ENCODE measurements at regions not wholly inside any gene's neighbourhood (a gene's known extent, or its start where the extent isn't known, plus 50 kb on each side); places are given as distances from the start of the nearest gene placed in this dataset.

- no peak overlapping the region for H4K8ac ChIP-seq (replicated peaks; ENCODE audit: insufficient read length, low read depth, low read length)
- peaks cover 8 to 14% of the 10 kb centered on the region in 2 experiments for H3K9me3 Mint-ChIP-seq
- no peaks in the 10 kb centered on the region for H3K79me1 ChIP-seq (ENCODE audit: insufficient read depth, low read depth, low read length, poor library complexity, severe bottlenecking)
- peaks cover 4 to 8% (median 8%) of the 10 kb centered on the region in 3 experiments; a peak in 5 of 7 replicates for H3K36me3 Mint-ChIP-seq (ENCODE audit: insufficient read depth in 1 of 3, low read depth in 3 of 3)
- H3K14ac ChIP-seq (ENCODE audit: insufficient read depth, low read length): no peak overlapping the region
- H3K9ac ChIP-seq (ENCODE audit: extremely low read depth, insufficient read length, low read length): no peak overlapping the region
- no peak overlapping the region for H3K4me3 Mint-ChIP-seq
- no peak overlapping the region for H3K23ac ChIP-seq (ENCODE audit: insufficient read length, low read depth, low read length)
- no peaks in the 10 kb centered on the region for H4K20me1 ChIP-seq (ENCODE audit: control insufficient read depth, insufficient read depth, insufficient read length)
- H3K4me1 Mint-ChIP-seq: 0 out of 4 replicates have a peak, but pooled peaks cover 0 to under 1% of the 10 kb centered on the region in 2 experiments
- H2BK5ac ChIP-seq (ENCODE audit: insufficient read length, low read length): no peak overlapping the region
- no peak overlapping the region for H4K5ac ChIP-seq (ENCODE audit: insufficient read length, low read depth, low read length)
- H3K4me1 ChIP-seq (ENCODE audit: insufficient read depth, low read length): no peaks in the 10 kb centered on the region
- H4K91ac ChIP-seq (ENCODE audit: insufficient read length, low read depth, low read length): no peak overlapping the region
- no peak overlapping the region for H3K4ac ChIP-seq (ENCODE audit: low read depth, low read length)
- peaks cover 3% of the 10 kb centered on the region; the same call in 1 of the 2 replicates for H3K27me3 Mint-ChIP-seq (ENCODE audit: low read depth)
- no peak overlapping the region for H3K27ac Mint-ChIP-seq
- H3K27me3 ChIP-seq (ENCODE audit: insufficient read depth, low read length): no peaks in the 10 kb centered on the region
- H2AK5ac ChIP-seq (ENCODE audit: insufficient read length, low read length): no peak overlapping the region
- H3K9me3 ChIP-seq (ENCODE audit: control insufficient read depth, low read depth, low read length): peaks cover 4% of the 10 kb centered on the region
- H2BK15ac ChIP-seq (ENCODE audit: low read depth, low read length): no peak overlapping the region
- H3K4me2 ChIP-seq (ENCODE audit: insufficient read depth, insufficient read length, low read length): no peak overlapping the region
- no peak for DNase-seq
- no peaks in the 10 kb centered on the region for H3K79me2 ChIP-seq (ENCODE audit: insufficient read depth, low read length)
- H2BK20ac ChIP-seq (ENCODE audit: low read depth, low read length, poor library complexity, severe bottlenecking): no peak overlapping the region
- H2BK12ac ChIP-seq (ENCODE audit: insufficient read length, low read depth, low read length): no peak overlapping the region
- no peak overlapping the region for H3K56ac ChIP-seq (ENCODE audit: insufficient read length, low read depth, low read length)
- no peak for TF ChIP-seq CTCF (conservative IDR thresholded peaks at IDR 0.05)
- no peak overlapping the region for H2AFZ ChIP-seq (ENCODE audit: low read length)
- no peak overlapping the region for H3T11ph ChIP-seq (ENCODE audit: low read length)
- H3K27ac ChIP-seq (ENCODE audit: insufficient read length, low read depth, low read length): no peak overlapping the region
- no CpG with 5 or more reads among the region's 2 CpGs for WGBS (ENCODE audit: extremely low coverage, insufficient read length, low lambda C conversion rate)
- no peak overlapping the region for H3K18ac ChIP-seq (ENCODE audit: insufficient read length, low read depth, low read length)
- no peak overlapping the region for H2BK120ac ChIP-seq (ENCODE audit: low read depth, low read length, poor library complexity, severe bottlenecking)
- H3K23me2 ChIP-seq (ENCODE audit: insufficient read length, low read depth, low read length, poor library complexity, severe bottlenecking): no peaks in the 10 kb centered on the region
These were observed 397.8 kb upstream of the USP24 start for GRCh38 chr1:55612988-55613387.

Data from H9 (cell line).